Astrocyte (in vitro differentiated cells and primary cell): ENCODE measurements at regions not wholly inside any gene's neighbourhood (a gene's known extent, or its start where the extent isn't known, plus 50 kb on each side); places are given as distances from the start of the nearest gene placed in this dataset.

Experiments used
- EZH2 ChIP-seq: IDR thresholded peaks from 2 replicates; pipeline ENCODE4 v1.6.1; 2012; ENCODE audit warnings: mild to moderate bottlenecking, low read length, inconsistent platforms; ENCODE audit not compliant: insufficient read depth
- TF ChIP-seq, protein P1 (sequence below): IDR thresholded peaks from 2 replicates; pipeline ENCODE4 v1.5.1; 2011; ENCODE audit warnings: low read depth, mild to moderate bottlenecking, inconsistent platforms, low read length, moderate library complexity; ENCODE audit not compliant: insufficient read depth

DNA sequence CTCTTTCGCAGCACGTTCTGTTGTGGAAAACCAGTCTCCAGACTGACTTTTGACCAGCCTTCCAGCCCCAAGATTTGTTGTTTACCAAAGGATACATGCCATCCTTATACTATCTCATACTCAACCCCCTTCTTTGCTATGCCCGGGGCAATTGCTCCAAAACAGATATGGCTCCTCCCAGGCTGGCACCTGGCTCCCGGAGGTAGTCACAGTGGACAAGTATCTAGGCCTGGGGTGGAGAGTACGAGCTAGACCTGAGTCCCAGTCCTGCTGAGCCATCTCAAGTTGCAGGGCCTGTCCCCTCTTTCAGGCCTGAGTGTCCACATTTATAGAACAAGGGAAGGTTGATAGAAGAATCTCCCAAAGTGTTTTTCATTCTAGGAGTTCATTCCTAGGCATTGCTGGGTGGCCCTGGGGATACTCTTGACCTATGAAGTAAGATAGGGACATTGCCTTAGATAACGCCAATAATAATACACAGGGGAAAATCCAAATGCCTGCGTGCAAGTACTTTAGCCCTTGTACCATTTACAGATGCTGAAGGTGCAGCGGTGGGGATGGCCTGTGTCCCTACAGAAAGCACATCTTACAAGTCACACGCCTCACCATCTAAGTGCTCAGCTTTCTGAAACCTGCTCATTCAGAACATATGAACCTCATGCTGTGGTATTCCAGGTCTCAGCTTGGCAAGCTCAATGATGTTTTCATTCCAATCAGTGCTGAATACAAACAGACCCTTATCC is 136.7 kb upstream of the MAMLD1 start:
- TF ChIP-seq, protein P1, sequence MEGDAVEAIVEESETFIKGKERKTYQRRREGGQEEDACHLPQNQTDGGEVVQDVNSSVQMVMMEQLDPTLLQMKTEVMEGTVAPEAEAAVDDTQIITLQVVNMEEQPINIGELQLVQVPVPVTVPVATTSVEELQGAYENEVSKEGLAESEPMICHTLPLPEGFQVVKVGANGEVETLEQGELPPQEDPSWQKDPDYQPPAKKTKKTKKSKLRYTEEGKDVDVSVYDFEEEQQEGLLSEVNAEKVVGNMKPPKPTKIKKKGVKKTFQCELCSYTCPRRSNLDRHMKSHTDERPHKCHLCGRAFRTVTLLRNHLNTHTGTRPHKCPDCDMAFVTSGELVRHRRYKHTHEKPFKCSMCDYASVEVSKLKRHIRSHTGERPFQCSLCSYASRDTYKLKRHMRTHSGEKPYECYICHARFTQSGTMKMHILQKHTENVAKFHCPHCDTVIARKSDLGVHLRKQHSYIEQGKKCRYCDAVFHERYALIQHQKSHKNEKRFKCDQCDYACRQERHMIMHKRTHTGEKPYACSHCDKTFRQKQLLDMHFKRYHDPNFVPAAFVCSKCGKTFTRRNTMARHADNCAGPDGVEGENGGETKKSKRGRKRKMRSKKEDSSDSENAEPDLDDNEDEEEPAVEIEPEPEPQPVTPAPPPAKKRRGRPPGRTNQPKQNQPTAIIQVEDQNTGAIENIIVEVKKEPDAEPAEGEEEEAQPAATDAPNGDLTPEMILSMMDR, result no peak
- no peak for TF ChIP-seq EZH2
